Endothelial cell of umbilical vein (primary cell): ENCODE measurements at regions not wholly inside any gene's neighbourhood (a gene's known extent, or its start where the extent isn't known, plus 50 kb on each side); places are given as distances from the start of the nearest gene placed in this dataset.
"Not testable (repeated sequence)": the region's sequence is repeated elsewhere in the genome, so short reads cannot be mapped to it uniquely, and the experiment has no call there.

Experiments used
- BruUV-seq: library from RNA; stranded (reverse); fragments of 400-500 nt; replicated peaks from 2 replicates; lab custom pipeline; 2021; lab: Mats Ljungman, UMichigan
- CTCF ChIA-PET: fragments of 300-600, 350-600 bp; sonication (Branson Sonifier 250); formaldehyde crosslinking; loops from one replicate; lab custom pipeline; 2021; ENCODE audit warnings: antibody characterized with exemption, inconsistent platforms; lab: Charles Lee
- POLR2A ChIA-PET: fragments of 300-600, 350-600 bp; sonication (Branson Sonifier 250); formaldehyde crosslinking; loops from one replicate; lab custom pipeline; 2021; ENCODE audit warnings: antibody characterized with exemption, inconsistent platforms; lab: Charles Lee
- DNase-seq: peaks from one replicate; pipeline ENCODE4 v3.0.0-alpha.2; 2011; ENCODE audit warnings: low read depth, low spot score
- FAIRE-seq: peaks from 2 replicates; lab custom pipeline; 2011; peaks lifted over from hg19 to GRCh38; lab: Jason Lieb, UNC
- H2AFZ ChIP-seq: 2 replicates; pipeline ENCODE4 v1.6.0; 2012; ENCODE audit warnings: low read depth, low read length, control low read depth, inconsistent platforms
- H3K27ac ChIP-seq: 2 replicates; pipeline ENCODE4 v1.5.1; 2011; ENCODE audit warnings: low read depth, mild to moderate bottlenecking, control low read depth, low read length, moderate library complexity; ENCODE audit not compliant: insufficient read depth
- H3K27me3 ChIP-seq, 2 experiments: 2 replicates each; pipeline versions ENCODE4 v1.6.0 to v1.6.1; 2011; ENCODE audit warnings: low read length in 2 of 2, mixed read lengths in 1 of 2; ENCODE audit not compliant: control insufficient read depth in 2 of 2, insufficient read depth in 2 of 2
- H3K36me3 ChIP-seq, 2 experiments: 2 replicates in 1 of 2; 3 replicates in 1 of 2; pipeline ENCODE4 v1.5.1; 2011; ENCODE audit warnings: low read length in 2 of 2, mild to moderate bottlenecking in 1 of 2, moderate library complexity in 1 of 2; ENCODE audit not compliant: control insufficient read depth in 2 of 2, insufficient read depth in 2 of 2; ENCODE audit errors: extremely low read depth in 1 of 2
- H3K4me1 ChIP-seq: 3 replicates; pipeline ENCODE4 v1.5.1; 2011; ENCODE audit warnings: mild to moderate bottlenecking, low read length; ENCODE audit not compliant: control insufficient read depth, insufficient read depth; ENCODE audit errors: extremely low read depth
- H3K4me2 ChIP-seq: 2 replicates; pipeline ENCODE4 v1.6.1; 2011; ENCODE audit warnings: low read length, control low read depth, mixed read lengths; ENCODE audit not compliant: insufficient read depth
- H3K4me3 ChIP-seq, 3 experiments: fragments of 200-600 bp in 1 of 3; sonication (generic), shearing (Covaris generic) in 1 of 3; replicated peaks in 1 of 3; 2 replicates each; pipeline ENCODE4 v1.5.1; 2011 to 2016; ENCODE audit warnings: control low read depth in 3 of 3, low read length in 3 of 3, mild to moderate bottlenecking in 2 of 3, inconsistent platforms in 1 of 3, low read depth in 1 of 3, moderate library complexity in 1 of 3; ENCODE audit not compliant: insufficient read depth in 1 of 3
- H3K79me2 ChIP-seq: 2 replicates; pipeline ENCODE4 v1.6.0; 2012; ENCODE audit warnings: low read length, inconsistent platforms; ENCODE audit not compliant: control insufficient read depth, insufficient read depth
- H3K9ac ChIP-seq: replicated peaks from 2 replicates; pipeline ENCODE3; 2011; ENCODE audit warnings: low read length, control low read depth; ENCODE audit not compliant: insufficient read depth; ENCODE audit errors: extremely low read depth
- H3K9me1 ChIP-seq: replicated peaks from 3 replicates; pipeline ENCODE4 v1.6.0; 2011; ENCODE audit warnings: mild to moderate bottlenecking, low read length; ENCODE audit not compliant: control insufficient read depth, insufficient read depth; ENCODE audit errors: extremely low read depth
- H3K9me3 ChIP-seq: replicated peaks from 2 replicates; pipeline ENCODE4 v1.5.1; 2012; ENCODE audit warnings: low read length, inconsistent platforms; ENCODE audit not compliant: control insufficient read depth, insufficient read depth
- H4K20me1 ChIP-seq: replicated peaks from 2 replicates; pipeline ENCODE3; 2011; ENCODE audit warnings: mild to moderate bottlenecking, low read length; ENCODE audit not compliant: control insufficient read depth, insufficient read depth; ENCODE audit errors: extremely low read depth
- CTCF ChIP-seq, 2 donors: IDR thresholded peaks; 1 replicate in 1 of 2; 2 replicates in 1 of 2; pipeline ENCODE4 v1.5.1; 2011; ENCODE audit warnings: low read length in 2 of 2, mild to moderate bottlenecking in 2 of 2, moderate library complexity in 2 of 2, control low read depth in 1 of 2, inconsistent platforms in 1 of 2, low read depth in 1 of 2; ENCODE audit not compliant: insufficient read depth in 1 of 2; ENCODE audit errors: extremely low read depth in 1 of 2
- EZH2 ChIP-seq: IDR thresholded peaks from 2 replicates; pipeline ENCODE4 v1.6.1; 2012; ENCODE audit warnings: borderline replicate concordance, low read depth, mild to moderate bottlenecking, moderate library complexity, low read length, inconsistent platforms; ENCODE audit not compliant: severe bottlenecking
- FOS ChIP-seq: IDR thresholded peaks from 2 replicates; pipeline ENCODE4 v1.6.1; 2011; ENCODE audit warnings: mild to moderate bottlenecking, low read length, moderate library complexity, borderline replicate concordance; ENCODE audit not compliant: insufficient read depth
- GATA2 ChIP-seq: IDR thresholded peaks from 2 replicates; pipeline ENCODE4 v1.7.0; 2011; ENCODE audit warnings: low read depth, mild to moderate bottlenecking, moderate library complexity, mixed read lengths, low read length; ENCODE audit not compliant: insufficient read length, insufficient read depth
- JUN ChIP-seq: IDR thresholded peaks from 2 replicates; pipeline ENCODE4 v1.6.1; 2011; ENCODE audit warnings: borderline replicate concordance, low read depth; ENCODE audit not compliant: insufficient read length, insufficient read depth
- MAX ChIP-seq: IDR thresholded peaks from 2 replicates; pipeline ENCODE4 v1.6.1; 2011; ENCODE audit not compliant: insufficient read depth, insufficient read length
- MYC ChIP-seq: IDR thresholded peaks from one replicate; pipeline ENCODE4 v1.6.1; 2011; ENCODE audit warnings: mild to moderate bottlenecking, low read depth, low read length
- POLR2A ChIP-seq: IDR thresholded peaks from 2 replicates; pipeline ENCODE4 v1.6.1; 2012; ENCODE audit warnings: low read depth, mild to moderate bottlenecking, control low read depth, low read length
- POLR2AphosphoS5 ChIP-seq: IDR thresholded peaks from 2 replicates; pipeline ENCODE4 v1.6.1; 2012; ENCODE audit warnings: low read depth, mild to moderate bottlenecking, control low read depth, low read length, moderate library complexity; ENCODE audit not compliant: insufficient read depth
- dilution Hi-C: fragments of 300-500 bp; cut with MboI; formaldehyde crosslinking; loops from one replicate; pipeline ENCODE4 v1.15.0; 2019; ENCODE audit warnings: low sequenced_read_pairs; ENCODE audit not compliant: extremely low pct_ligation_motif_present
- intact Hi-C: fragments of 100-400 bp; cut with micrococcal nuclease; formaldehyde crosslinking; loops from one replicate; pipeline ENCODE4 v1.10.0; 2022

DNA sequence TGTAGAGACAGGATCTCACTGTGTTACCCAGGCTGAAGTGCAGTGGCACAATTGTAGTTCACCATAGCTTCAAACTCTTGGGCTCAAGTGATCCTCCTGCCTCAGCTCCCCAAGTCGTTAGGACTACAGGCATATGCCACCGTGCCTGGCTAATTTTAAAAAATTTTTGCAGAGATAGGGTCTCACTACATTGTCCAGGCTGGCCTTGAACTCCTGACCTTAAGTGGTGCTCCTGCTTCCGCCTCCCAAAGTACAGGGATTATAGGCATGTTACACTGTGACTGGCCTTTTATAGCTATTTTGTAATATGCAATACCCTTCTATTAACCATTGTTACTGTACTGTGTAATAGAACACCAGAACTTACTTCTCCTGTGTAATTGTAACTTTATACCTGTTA lies 139.3 kb upstream of the ZNF267 start:
- H3K4me2 ChIP-seq = no peak overlapping the region
- H2AFZ ChIP-seq = no peak overlapping the region
- POLR2A ChIA-PET = no interaction called here
- no peaks in the 10 kb centered on the region for H3K27me3 ChIP-seq
- H3K36me3 ChIP-seq = peaks cover 0 to 2% of the 10 kb centered on the region in 2 experiments
- H3K9me1 ChIP-seq = no peaks in the 10 kb centered on the region
- intact Hi-C loops (no loop called here), dilution Hi-C loops (no loop called here)
- H3K27ac ChIP-seq = no peak overlapping the region
- no peaks in the 10 kb centered on the region for H3K4me1 ChIP-seq
- no peaks in the 10 kb centered on the region for H4K20me1 ChIP-seq
- H3K4me3 ChIP-seq = no peak overlapping the region
- BruUV-seq = no TSS peak
- FAIRE-seq (no peak), DNase-seq (no peak)
- TF ChIP-seq FOS (no peak), MYC (no peak), POLR2A (no peak), EZH2 (no peak), GATA2 (no peak), POLR2AphosphoS5 (no peak), MAX (no peak), CTCF (IDR thresholded peaks at IDR 0.05; ENCODE audit: extremely low read depth in 1 of 2, insufficient read depth in 1 of 2, low read depth in 1 of 2, low read length in 2 of 2) (no peak), JUN (no peak)
- H3K9me3 ChIP-seq = no peaks in the 10 kb centered on the region
- H3K79me2 ChIP-seq = peaks cover 2% of the 10 kb centered on the region
- no peak overlapping the region for H3K9ac ChIP-seq
- CTCF ChIA-PET = no interaction called here

DNA sequence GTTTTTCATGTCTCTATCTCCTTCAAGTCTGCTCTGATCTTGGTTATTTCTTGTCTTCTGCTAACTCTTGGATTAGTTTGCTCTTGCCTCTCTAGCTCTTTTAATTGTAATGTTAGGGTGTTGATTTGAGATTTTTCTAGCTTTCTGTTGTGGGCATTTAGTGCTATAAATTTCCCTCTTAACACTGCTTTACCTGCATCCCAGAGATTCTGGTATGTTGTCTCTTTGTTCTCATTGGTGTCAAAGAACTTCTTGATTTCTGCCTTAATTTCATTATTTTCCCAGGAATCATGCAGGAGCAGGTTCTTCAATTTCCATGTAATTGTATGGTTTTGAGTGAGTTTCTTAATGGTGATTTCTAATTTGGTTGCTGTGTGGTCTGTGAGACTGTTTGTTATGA lies 128.5 kb upstream of the ZNF267 start:
- H3K9ac ChIP-seq, dilution Hi-C loops, H3K4me1 ChIP-seq, H3K9me1 ChIP-seq, BruUV-seq, H3K79me2 ChIP-seq, H3K27me3 ChIP-seq, H3K4me2 ChIP-seq, FAIRE-seq, H3K36me3 ChIP-seq, CTCF ChIA-PET, H3K4me3 ChIP-seq, H3K27ac ChIP-seq, H2AFZ ChIP-seq, intact Hi-C loops, DNase-seq, H4K20me1 ChIP-seq, H3K9me3 ChIP-seq: not testable (repeated sequence)
- POLR2A ChIA-PET = interaction anchor here (2.2 kb wide), 1 partner anchor 32 kb away, joined by 6 read pairs; a partner anchor contains a TSS
